Activated naive CD4-positive, alpha-beta T cell treated with anti-CD3 and anti-CD28 coated beads, Interleukin-2, amount 10 ng/mL, durations not matched to agents 7 days and 5 days (primary cell): ENCODE measurements at regions not wholly inside any gene's neighbourhood (a gene's known extent, or its start where the extent isn't known, plus 50 kb on each side); places are given as distances from the start of the nearest gene placed in this dataset.

ENCODE experiments used
- CTCF ChIA-PET: fragments of 350-600 bp; sonication (Branson Sonifier 250); formaldehyde crosslinking; loops from one replicate; lab custom pipeline; 2021; ENCODE audit warnings: antibody characterized with exemption; lab: Charles Lee
- DNase-seq: peaks from one replicate; pipeline ENCODE4 v3.0.0-alpha.2; 2020
- H3K27ac Mint-ChIP-seq: one replicate; pipeline ENCODE4 v1.8.0; 2021; ENCODE audit warnings: mild to moderate bottlenecking, moderate library complexity, mixed read lengths
- H3K27me3 Mint-ChIP-seq: one replicate; pipeline ENCODE4 v1.8.0; 2021; ENCODE audit warnings: mild to moderate bottlenecking, mixed read lengths
- H3K36me3 Mint-ChIP-seq: one replicate; pipeline ENCODE4 v1.8.0; 2021; ENCODE audit warnings: mixed read lengths
- H3K4me1 Mint-ChIP-seq: one replicate; pipeline ENCODE4 v1.8.0; 2021; ENCODE audit warnings: mixed read lengths
- H3K4me3 Mint-ChIP-seq: one replicate; pipeline ENCODE4 v1.8.0; 2021; ENCODE audit warnings: mild to moderate bottlenecking, moderate library complexity, mixed read lengths
- H3K9me3 Mint-ChIP-seq: one replicate; pipeline ENCODE4 v1.8.0; 2021; ENCODE audit warnings: mixed read lengths

- H3K36me3 Mint-ChIP-seq, result no peaks in the 10 kb centered on the region
- H3K4me3 Mint-ChIP-seq, result no peak overlapping the region
- no peaks in the 10 kb centered on the region for H3K4me1 Mint-ChIP-seq
- CTCF ChIA-PET, result no interaction called here
- H3K27ac Mint-ChIP-seq, result no peak overlapping the region
- H3K27me3 Mint-ChIP-seq, result no peaks in the 10 kb centered on the region
- H3K9me3 Mint-ChIP-seq, result peaks cover 2% of the 10 kb centered on the region
- no peak for DNase-seq
These were observed 933.9 kb upstream of the MIR17HG start for GRCh38 chr13:90413548-90413947.

GRCh38 chr13:90414691-90415596, 932.5 kb upstream of the MIR17HG start:
- Mint-ChIP-seq H3K4me1 (no peaks in the 10 kb centered on the region), H3K4me3 (no peak overlapping the region), H3K9me3 (peaks cover 2% of the 10 kb centered on the region), H3K36me3 (no peaks in the 10 kb centered on the region), H3K27ac (no peak overlapping the region), H3K27me3 (no peaks in the 10 kb centered on the region)
- DNase-seq, result no peak
- CTCF ChIA-PET, result no interaction called here

- no peaks in the 10 kb centered on the region for H3K4me1 Mint-ChIP-seq
- H3K4me3 Mint-ChIP-seq, result no peak overlapping the region
- no peaks in the 10 kb centered on the region for H3K36me3 Mint-ChIP-seq
- CTCF ChIA-PET, result no interaction called here
- peaks cover 4% of the 10 kb centered on the region for H3K9me3 Mint-ChIP-seq
- no peaks in the 10 kb centered on the region for H3K27me3 Mint-ChIP-seq
- DNase-seq, result no peak
- no peak overlapping the region for H3K27ac Mint-ChIP-seq
These were observed 931.6 kb upstream of the MIR17HG start for GRCh38 chr13:90415902-90416301.

- no peaks in the 10 kb centered on the region for H3K4me1 Mint-ChIP-seq
- no peak overlapping the region for H3K27ac Mint-ChIP-seq
- CTCF ChIA-PET, result no interaction called here
- no peak overlapping the region for H3K4me3 Mint-ChIP-seq
- H3K27me3 Mint-ChIP-seq, result no peaks in the 10 kb centered on the region
- H3K9me3 Mint-ChIP-seq, result peaks cover 4% of the 10 kb centered on the region
- DNase-seq, result no peak
- H3K36me3 Mint-ChIP-seq, result no peaks in the 10 kb centered on the region
These were observed 931.0 kb upstream of the MIR17HG start for GRCh38 chr13:90416519-90416918.

GRCh38 chr13:90416938-90417337, 930.5 kb upstream of the MIR17HG start:
- CTCF ChIA-PET, result no interaction called here
- Mint-ChIP-seq H3K4me3 (no peak overlapping the region), H3K9me3 (peaks cover 4% of the 10 kb centered on the region), H3K27me3 (no peaks in the 10 kb centered on the region), H3K27ac (no peak overlapping the region), H3K36me3 (no peaks in the 10 kb centered on the region), H3K4me1 (no peaks in the 10 kb centered on the region)
- no peak for DNase-seq

GRCh38 chr13:90420683-90421082, 926.8 kb upstream of the MIR17HG start:
- H3K4me1 Mint-ChIP-seq, result no peaks in the 10 kb centered on the region
- no peaks in the 10 kb centered on the region for H3K36me3 Mint-ChIP-seq
- H3K27me3 Mint-ChIP-seq, result no peaks in the 10 kb centered on the region
- no peak for DNase-seq
- H3K9me3 Mint-ChIP-seq, result peaks cover 6% of the 10 kb centered on the region
- H3K27ac Mint-ChIP-seq, result no peak overlapping the region
- no peak overlapping the region for H3K4me3 Mint-ChIP-seq
- CTCF ChIA-PET, result no interaction called here

GRCh38 chr13:90427322-90428272, 919.9 kb upstream of the MIR17HG start:
- peaks cover 3% of the 10 kb centered on the region for H3K9me3 Mint-ChIP-seq
- H3K27me3 Mint-ChIP-seq, result no peaks in the 10 kb centered on the region
- H3K27ac Mint-ChIP-seq, result no peak overlapping the region
- CTCF ChIA-PET, result no interaction called here
- no peak overlapping the region for H3K4me3 Mint-ChIP-seq
- no peaks in the 10 kb centered on the region for H3K4me1 Mint-ChIP-seq
- H3K36me3 Mint-ChIP-seq, result no peaks in the 10 kb centered on the region
- no peak for DNase-seq

- H3K27ac Mint-ChIP-seq, result no peak overlapping the region
- DNase-seq, result no peak
- H3K27me3 Mint-ChIP-seq, result no peaks in the 10 kb centered on the region
- H3K4me3 Mint-ChIP-seq, result no peak overlapping the region
- H3K36me3 Mint-ChIP-seq, result no peaks in the 10 kb centered on the region
- CTCF ChIA-PET, result no interaction called here
- H3K9me3 Mint-ChIP-seq, result peaks cover 3% of the 10 kb centered on the region
- no peaks in the 10 kb centered on the region for H3K4me1 Mint-ChIP-seq
These were observed 918.8 kb upstream of the MIR17HG start for GRCh38 chr13:90428522-90429210.

GRCh38 chr13:90430127-90430526, 917.4 kb upstream of the MIR17HG start:
- CTCF ChIA-PET, result no interaction called here
- no peaks in the 10 kb centered on the region for H3K36me3 Mint-ChIP-seq
- no peak overlapping the region for H3K27ac Mint-ChIP-seq
- H3K4me3 Mint-ChIP-seq, result no peak overlapping the region
- H3K9me3 Mint-ChIP-seq, result peaks cover 3% of the 10 kb centered on the region
- DNase-seq, result no peak
- H3K27me3 Mint-ChIP-seq, result no peaks in the 10 kb centered on the region
- H3K4me1 Mint-ChIP-seq, result no peaks in the 10 kb centered on the region

GRCh38 chr13:90436697-90437096, 910.8 kb upstream of the MIR17HG start:
- CTCF ChIA-PET, result no interaction called here
- H3K9me3 Mint-ChIP-seq, result peaks cover 2% of the 10 kb centered on the region
- H3K4me3 Mint-ChIP-seq, result no peak overlapping the region
- H3K27me3 Mint-ChIP-seq, result no peaks in the 10 kb centered on the region
- H3K36me3 Mint-ChIP-seq, result no peaks in the 10 kb centered on the region
- DNase-seq, result no peak
- H3K27ac Mint-ChIP-seq, result no peak overlapping the region
- H3K4me1 Mint-ChIP-seq, result no peaks in the 10 kb centered on the region

GRCh38 chr13:90438576-90438975, 908.9 kb upstream of the MIR17HG start:
- CTCF ChIA-PET, result no interaction called here
- no peak overlapping the region for H3K27ac Mint-ChIP-seq

GRCh38 chr13:90443268-90443667, 904.2 kb upstream of the MIR17HG start:
- Mint-ChIP-seq H3K4me3 (no peak overlapping the region), H3K27me3 (no peaks in the 10 kb centered on the region), H3K9me3 (peaks cover 9% of the 10 kb centered on the region), H3K27ac (no peak overlapping the region), H3K36me3 (no peaks in the 10 kb centered on the region), H3K4me1 (no peaks in the 10 kb centered on the region)
- no peak for DNase-seq
- CTCF ChIA-PET, result no interaction called here

More at GRCh38 chr13:90438576-90438975, 908.9 kb upstream of the MIR17HG start:
- Mint-ChIP-seq H3K36me3 (no peaks in the 10 kb centered on the region), H3K4me1 (no peaks in the 10 kb centered on the region), H3K9me3 (peaks cover 2% of the 10 kb centered on the region), H3K4me3 (no peak overlapping the region), H3K27me3 (no peaks in the 10 kb centered on the region)
- DNase-seq, result no peak

- Mint-ChIP-seq H3K27ac (no peak overlapping the region), H3K27me3 (no peaks in the 10 kb centered on the region), H3K9me3 (peaks cover 12% of the 10 kb centered on the region), H3K36me3 (no peaks in the 10 kb centered on the region), H3K4me3 (no peak overlapping the region), H3K4me1 (no peaks in the 10 kb centered on the region)
- DNase-seq, result no peak
- CTCF ChIA-PET, result no interaction called here
These were observed 903.3 kb upstream of the MIR17HG start for GRCh38 chr13:90444232-90444631.

- no peaks in the 10 kb centered on the region for H3K27me3 Mint-ChIP-seq
- DNase-seq, result no peak
- H3K4me3 Mint-ChIP-seq, result no peak overlapping the region
- H3K4me1 Mint-ChIP-seq, result no peaks in the 10 kb centered on the region
- CTCF ChIA-PET, result no interaction called here
- H3K9me3 Mint-ChIP-seq, result peaks cover 12% of the 10 kb centered on the region
- no peak overlapping the region for H3K27ac Mint-ChIP-seq
- no peaks in the 10 kb centered on the region for H3K36me3 Mint-ChIP-seq
These were observed 902.3 kb upstream of the MIR17HG start for GRCh38 chr13:90445179-90445578.
